ENCODE measurements at regions not wholly inside any gene's neighbourhood (a gene's known extent, or its start where the extent isn't known, plus 50 kb on each side); places are given as distances from the start of the nearest gene placed in this dataset.

DNA sequence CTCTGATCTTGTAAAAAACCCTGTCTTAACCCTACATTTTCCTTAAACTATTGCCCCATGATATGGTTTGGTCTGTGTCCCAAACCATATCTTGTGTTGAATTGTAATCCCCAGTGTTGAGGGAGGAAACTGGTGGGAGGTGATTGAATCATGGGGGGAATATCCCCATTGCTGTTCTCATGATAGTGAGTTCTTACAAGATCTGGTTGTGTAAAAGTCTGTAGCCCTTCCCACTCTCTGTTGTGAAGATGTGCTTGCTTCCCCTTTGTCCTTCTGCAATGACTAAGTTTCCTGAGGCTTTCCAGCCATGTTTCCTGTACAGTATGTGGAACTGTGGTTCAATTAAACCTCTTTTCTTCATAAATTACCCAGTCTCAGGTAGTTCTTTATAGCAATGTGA, 881.4 kb downstream of the DIPK2A start:
- no peak for TF ChIP-seq POLR2A (IDR thresholded peaks at IDR 0.05; ENCODE audit: low read depth, low read length)
- TF ChIP-seq POLR2AphosphoS5 (IDR thresholded peaks at IDR 0.05; ENCODE audit: low read depth, low read length), result no peak
